ENCODE measurements at regions not wholly inside any gene's neighbourhood (a gene's known extent, or its start where the extent isn't known, plus 50 kb on each side); places are given as distances from the start of the nearest gene placed in this dataset.
A peak's percentile ranks its signal among the peaks of the same experiment; 100 is the strongest.

DNA sequence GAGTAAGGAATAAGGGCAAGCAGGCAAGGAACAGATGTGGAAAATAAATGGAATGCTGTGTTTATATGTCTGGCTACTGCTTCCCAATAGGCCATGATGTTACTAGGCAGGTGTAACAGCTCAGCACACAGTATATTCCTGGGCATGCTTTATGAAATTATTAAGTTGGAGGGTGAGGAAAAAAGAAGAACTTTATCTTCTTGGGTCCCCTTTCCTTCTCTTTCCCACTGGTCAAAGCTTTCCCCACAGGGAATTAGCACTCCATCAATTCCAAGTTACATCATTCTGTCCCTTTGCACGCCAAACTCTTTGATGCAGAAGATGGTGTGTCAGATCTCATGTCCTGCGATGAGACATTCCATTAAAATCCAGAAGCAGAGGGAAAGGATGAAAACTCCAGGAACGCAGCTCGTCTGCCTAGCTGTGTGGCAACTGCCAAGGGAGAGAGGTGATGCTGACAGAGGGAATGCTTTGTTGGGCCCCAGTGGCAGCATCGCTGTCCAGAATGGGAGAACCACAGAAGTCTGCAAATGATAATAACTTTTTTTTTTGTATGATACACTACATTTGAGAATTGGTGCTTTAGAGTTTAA, 447.3 kb upstream of the ARRDC3 start:
- TF ChIP-seq, protein P1, sequence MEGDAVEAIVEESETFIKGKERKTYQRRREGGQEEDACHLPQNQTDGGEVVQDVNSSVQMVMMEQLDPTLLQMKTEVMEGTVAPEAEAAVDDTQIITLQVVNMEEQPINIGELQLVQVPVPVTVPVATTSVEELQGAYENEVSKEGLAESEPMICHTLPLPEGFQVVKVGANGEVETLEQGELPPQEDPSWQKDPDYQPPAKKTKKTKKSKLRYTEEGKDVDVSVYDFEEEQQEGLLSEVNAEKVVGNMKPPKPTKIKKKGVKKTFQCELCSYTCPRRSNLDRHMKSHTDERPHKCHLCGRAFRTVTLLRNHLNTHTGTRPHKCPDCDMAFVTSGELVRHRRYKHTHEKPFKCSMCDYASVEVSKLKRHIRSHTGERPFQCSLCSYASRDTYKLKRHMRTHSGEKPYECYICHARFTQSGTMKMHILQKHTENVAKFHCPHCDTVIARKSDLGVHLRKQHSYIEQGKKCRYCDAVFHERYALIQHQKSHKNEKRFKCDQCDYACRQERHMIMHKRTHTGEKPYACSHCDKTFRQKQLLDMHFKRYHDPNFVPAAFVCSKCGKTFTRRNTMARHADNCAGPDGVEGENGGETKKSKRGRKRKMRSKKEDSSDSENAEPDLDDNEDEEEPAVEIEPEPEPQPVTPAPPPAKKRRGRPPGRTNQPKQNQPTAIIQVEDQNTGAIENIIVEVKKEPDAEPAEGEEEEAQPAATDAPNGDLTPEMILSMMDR (IDR thresholded peaks at IDR 0.05; ENCODE audit: low read depth, low read length, missing control alignments) = no peak
- in situ Hi-C loops (cut with HindIII; ENCODE audit: low sequenced_read_pairs) = no loop called here
- H3K4me3 ChIP-seq (ENCODE audit: low read depth, low read length) = no peak overlapping the region
- no peak for DNase-seq (ENCODE audit: low read depth)

DNA sequence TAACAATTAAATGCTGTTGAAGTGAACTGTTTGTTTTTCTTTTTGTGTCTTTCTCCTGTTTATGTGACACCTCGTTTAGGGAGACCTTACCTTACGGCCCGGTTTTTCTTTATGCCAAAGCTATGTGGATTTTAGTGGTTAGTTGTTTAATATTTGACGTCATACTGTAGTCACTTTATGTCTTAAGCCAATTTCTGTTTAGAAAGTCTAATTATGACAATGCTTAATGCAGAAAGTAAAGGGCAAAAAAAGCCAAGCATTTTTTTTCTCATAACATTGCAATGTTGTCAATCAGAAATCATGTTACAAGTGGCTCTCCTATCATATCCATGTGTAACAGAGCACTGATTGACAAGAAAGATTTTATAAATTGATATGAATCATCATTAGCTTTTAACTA, 442.5 kb upstream of the ARRDC3 start:
- in situ Hi-C loops (cut with HindIII; ENCODE audit: low sequenced_read_pairs) = no loop called here
- no peak overlapping the region for H3K4me3 ChIP-seq (ENCODE audit: low read depth, low read length)
- DNase-seq (ENCODE audit: low read depth) = no peak
- TF ChIP-seq, protein P1 (IDR thresholded peaks at IDR 0.05; ENCODE audit: low read depth, low read length, missing control alignments) = no peak

DNA sequence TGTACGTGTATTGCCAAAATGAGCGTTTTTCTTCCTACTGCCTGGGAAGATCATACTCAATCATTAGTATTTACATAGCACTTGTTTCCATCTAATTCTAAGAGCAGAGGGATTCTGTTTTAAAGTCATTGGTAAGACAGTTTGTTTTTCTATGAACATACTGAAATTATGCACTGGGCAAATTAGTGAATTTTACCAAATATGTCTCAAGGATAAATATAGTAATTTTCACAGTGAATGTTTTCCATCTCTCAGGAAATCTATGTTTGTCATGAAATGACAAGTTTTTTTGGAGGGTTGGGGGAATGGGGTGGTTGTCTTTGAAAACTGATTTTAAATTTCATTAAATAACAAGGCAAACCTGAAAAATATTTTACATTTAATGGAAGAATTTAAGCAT, 441.3 kb upstream of the ARRDC3 start:
- no peak for DNase-seq (ENCODE audit: low read depth)

DNA sequence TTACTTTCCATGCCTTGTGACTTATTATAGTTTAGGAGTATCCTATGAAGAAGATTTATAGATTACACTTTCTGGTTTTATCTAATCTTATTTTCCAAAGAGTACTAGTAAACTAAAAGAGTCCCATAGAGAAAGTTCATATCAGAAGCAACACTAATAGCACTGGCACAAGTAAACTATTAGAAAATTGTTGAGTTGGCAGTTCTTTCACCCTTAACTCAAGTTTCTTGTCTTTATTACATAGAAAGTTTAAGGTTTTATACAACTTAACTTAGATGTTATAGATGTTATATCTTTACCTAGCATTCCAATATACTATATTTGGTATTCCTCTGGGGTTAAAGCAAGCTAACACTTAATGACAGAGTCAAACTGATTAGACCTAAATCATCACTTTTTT, 437.8 kb upstream of the ARRDC3 start:
- H3K4me3 ChIP-seq (ENCODE audit: low read depth, low read length) = no peak overlapping the region
- in situ Hi-C loops (cut with HindIII; ENCODE audit: low sequenced_read_pairs) = no loop called here
- DNase-seq (ENCODE audit: low read depth) = no peak
- TF ChIP-seq, protein P1 (IDR thresholded peaks at IDR 0.05; ENCODE audit: low read depth, low read length, missing control alignments) = no peak

More for the DNA sequence above, 441.3 kb upstream of the ARRDC3 start:
- in situ Hi-C loops (cut with HindIII; ENCODE audit: low sequenced_read_pairs) = no loop called here
- TF ChIP-seq, protein P1 (IDR thresholded peaks at IDR 0.05; ENCODE audit: low read depth, low read length, missing control alignments) = no peak
- no peak overlapping the region for H3K4me3 ChIP-seq (ENCODE audit: low read depth, low read length)

DNA sequence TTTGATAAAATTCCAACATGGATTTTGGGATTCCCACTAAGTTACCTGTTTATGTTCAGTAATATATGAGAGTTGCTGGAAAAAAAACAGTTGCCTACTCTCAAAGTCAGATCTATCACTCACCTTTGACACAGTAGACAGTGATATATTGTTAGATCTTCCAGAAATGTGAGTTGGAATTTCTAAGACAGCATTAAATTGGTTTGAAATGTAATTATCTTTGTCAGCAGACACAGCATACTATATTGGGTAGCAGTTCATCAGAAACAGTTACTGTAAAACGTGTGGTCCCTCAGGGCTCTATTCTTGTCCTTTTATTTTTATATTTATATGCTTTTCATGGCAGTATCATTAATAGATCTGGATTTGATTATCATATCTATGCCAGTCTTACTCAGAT, 433.6 kb upstream of the ARRDC3 start:
- no peak for DNase-seq (ENCODE audit: low read depth)
- in situ Hi-C loops (cut with HindIII; ENCODE audit: low sequenced_read_pairs) = no loop called here
- TF ChIP-seq, protein P1 (IDR thresholded peaks at IDR 0.05; ENCODE audit: low read depth, low read length, missing control alignments) = no peak
- H3K4me3 ChIP-seq (ENCODE audit: low read depth, low read length) = no peak overlapping the region

DNA sequence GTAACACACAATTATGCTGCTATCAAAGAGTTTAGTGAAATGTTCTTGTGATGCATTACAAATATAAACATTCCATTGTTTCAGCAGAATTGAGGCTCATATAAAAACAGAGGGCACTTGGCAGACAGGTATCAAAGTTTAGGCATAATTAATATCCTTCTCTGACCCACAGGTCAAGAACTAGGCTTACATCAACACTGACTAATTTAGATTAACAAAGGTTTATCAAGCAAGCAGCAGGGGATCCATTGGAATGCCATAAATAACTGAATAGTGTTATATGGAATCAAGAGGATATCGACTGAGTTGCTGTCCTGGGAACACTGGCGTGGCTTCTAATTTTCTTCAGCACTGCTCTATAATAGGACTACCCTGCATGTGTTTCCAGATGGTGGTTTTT, 414.5 kb upstream of the ARRDC3 start:
- peak; percentile 4 for DNase-seq (ENCODE audit: low read depth)
- TF ChIP-seq, protein P1 (IDR thresholded peaks at IDR 0.05; ENCODE audit: low read depth, low read length, missing control alignments) = no peak
- in situ Hi-C loops (cut with HindIII; ENCODE audit: low sequenced_read_pairs) = no loop called here
- no peak overlapping the region for H3K4me3 ChIP-seq (ENCODE audit: low read depth, low read length)

All from astrocyte of the cerebellum (primary cell).